Activated CD8-positive, alpha-beta memory T cell treated with anti-CD3 and anti-CD28 coated beads for 4 hours (primary cell): ENCODE measurements at regions not wholly inside any gene's neighbourhood (a gene's known extent, or its start where the extent isn't known, plus 50 kb on each side); places are given as distances from the start of the nearest gene placed in this dataset.
A peak's percentile ranks its signal among the peaks of the same experiment; 100 is the strongest.
"Not testable (repeated sequence)": the region's sequence is repeated elsewhere in the genome, so short reads cannot be mapped to it uniquely, and the experiment has no call there.

Experiments used
- DNase-seq, 2 donors: peaks; one replicate each; pipeline ENCODE4 v3.0.0-alpha.2; 2020; ENCODE audit warnings: low read depth in 2 of 2

- no peak for DNase-seq
Measured at GRCh38 chr2:235105821-235106359, 154.1 kb downstream of the SH3BP4 start.

- DNase-seq, result no peak
Measured at GRCh38 chr2:235106874-235107639, 155.2 kb downstream of the SH3BP4 start.

GRCh38 chr2:235107640-235107951 is 155.8 kb downstream of the SH3BP4 start:
- no peak for DNase-seq

- DNase-seq, result not testable (repeated sequence)
Measured at GRCh38 chr2:235109561-235109960, 157.7 kb downstream of the SH3BP4 start.

DNA sequence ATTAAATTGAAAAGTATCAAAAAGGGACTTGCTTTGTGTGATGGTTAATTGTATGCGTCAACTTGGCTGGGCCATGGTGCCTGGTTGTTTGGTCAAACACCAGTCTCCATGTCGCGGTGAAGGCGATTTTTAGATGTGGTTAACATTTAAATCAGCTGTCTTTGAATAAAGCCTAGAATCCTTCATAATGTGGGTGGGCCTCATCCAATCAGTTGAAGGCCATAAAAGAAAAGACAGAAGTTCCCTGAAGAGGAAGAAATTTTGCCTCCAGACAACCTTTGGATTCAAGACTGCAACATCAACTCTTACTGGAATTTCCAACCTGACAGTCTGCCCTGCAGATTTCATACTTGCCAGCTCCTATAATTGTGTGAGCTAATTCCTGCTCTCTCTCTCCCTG is 160.5 kb downstream of the SH3BP4 start:
- DNase-seq, result no peak

- DNase-seq, result no peak
Measured at GRCh38 chr2:235113854-235114253, 162.0 kb downstream of the SH3BP4 start.

- no peak for DNase-seq
Measured at GRCh38 chr2:235114286-235114685, 162.5 kb downstream of the SH3BP4 start.

- DNase-seq, result no peak
Measured at GRCh38 chr2:235115521-235115920, 163.7 kb downstream of the SH3BP4 start.

GRCh38 chr2:235116885-235117492 is 165.2 kb downstream of the SH3BP4 start:
- DNase-seq, result no peak

GRCh38 chr2:235126768-235127167 is 175.0 kb downstream of the SH3BP4 start:
- no peak for DNase-seq

DNA sequence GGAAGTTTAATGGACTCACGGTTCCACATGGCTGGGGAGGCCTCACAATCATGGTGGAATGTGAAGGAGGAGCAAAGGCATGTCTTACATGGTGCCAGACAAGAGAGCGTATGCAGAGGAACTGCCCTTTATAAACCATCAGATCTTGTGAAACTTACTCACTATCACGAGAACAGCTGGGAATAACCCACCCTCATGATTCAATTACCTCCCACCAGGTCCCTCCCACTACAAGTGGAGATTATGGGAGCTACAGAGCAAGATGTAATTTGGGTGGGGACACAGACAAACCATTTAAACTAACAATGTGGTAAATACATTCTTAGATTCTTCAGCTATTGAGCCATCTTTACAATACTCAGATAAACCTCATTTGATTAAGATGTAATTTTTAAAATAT is 176.1 kb downstream of the SH3BP4 start:
- no peak for DNase-seq

DNA sequence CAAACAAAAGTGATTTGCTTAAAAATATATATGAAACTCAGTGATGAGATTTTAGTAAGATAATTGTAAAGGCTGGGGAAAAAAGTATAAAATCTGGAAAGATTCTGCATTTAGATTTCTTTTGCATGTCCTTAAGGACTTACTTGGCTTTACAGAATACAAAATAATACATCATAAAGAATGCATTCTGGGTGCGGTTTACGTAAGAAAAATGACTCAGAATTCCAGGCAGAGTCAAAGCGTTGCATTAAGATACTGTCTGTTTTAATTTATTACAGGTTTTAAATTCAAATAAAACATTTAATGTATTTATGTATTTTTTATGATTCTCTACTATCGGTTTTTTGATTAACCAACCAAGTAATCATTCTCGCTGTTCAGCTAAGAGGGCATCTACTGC is 178.0 kb downstream of the SH3BP4 start:
- DNase-seq, result no peak

- DNase-seq, result no peak
Measured at GRCh38 chr2:235131334-235132305, 179.8 kb downstream of the SH3BP4 start.

DNA sequence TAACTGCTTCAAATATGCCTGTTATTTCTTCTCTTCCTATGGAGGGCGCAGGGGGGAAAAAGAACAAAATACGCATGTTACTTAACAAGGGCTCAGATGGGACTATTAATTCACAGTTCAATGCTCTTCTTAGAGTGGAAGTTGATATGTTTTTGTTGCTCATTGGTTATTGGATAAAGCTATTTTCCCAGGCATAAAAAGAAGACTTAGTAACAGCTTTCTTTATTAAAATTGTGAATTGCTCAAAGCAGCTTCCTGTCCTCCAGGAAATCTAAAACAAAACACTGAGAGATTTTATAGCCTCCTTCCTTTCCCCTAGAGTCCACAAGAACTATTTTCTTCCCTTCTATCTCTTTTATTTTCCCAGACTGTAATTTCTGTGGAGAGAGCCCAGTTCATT is 180.8 kb downstream of the SH3BP4 start:
- DNase-seq, result no peak

- no peak for DNase-seq
Measured at GRCh38 chr2:235133837-235134236, 182.0 kb downstream of the SH3BP4 start.

DNA sequence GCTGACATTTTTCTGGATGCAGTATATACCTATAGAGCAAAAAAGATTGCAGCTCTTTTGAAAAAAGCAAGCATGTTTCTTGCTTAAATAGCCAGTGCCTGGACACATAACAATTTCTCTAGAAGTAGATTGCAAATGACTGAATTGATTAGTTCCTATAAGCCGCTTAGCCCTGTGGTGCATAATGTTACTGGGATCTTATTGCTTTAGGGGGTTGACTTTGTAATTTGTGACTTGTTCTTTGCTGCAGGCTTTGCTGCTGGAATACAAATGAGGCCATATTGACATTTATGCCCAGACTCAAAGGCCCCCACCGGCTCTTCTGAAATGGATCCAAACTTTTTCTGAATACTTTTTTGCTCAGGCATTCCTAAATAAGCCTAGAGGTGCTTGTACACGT is 182.6 kb downstream of the SH3BP4 start:
- no peak for DNase-seq

- DNase-seq, result no peak
Measured at GRCh38 chr2:235135195-235135965, 183.6 kb downstream of the SH3BP4 start.

- peak in 1 of 2 donors; percentile 20 for DNase-seq
Measured at GRCh38 chr2:235135990-235136561, 184.3 kb downstream of the SH3BP4 start.

DNA sequence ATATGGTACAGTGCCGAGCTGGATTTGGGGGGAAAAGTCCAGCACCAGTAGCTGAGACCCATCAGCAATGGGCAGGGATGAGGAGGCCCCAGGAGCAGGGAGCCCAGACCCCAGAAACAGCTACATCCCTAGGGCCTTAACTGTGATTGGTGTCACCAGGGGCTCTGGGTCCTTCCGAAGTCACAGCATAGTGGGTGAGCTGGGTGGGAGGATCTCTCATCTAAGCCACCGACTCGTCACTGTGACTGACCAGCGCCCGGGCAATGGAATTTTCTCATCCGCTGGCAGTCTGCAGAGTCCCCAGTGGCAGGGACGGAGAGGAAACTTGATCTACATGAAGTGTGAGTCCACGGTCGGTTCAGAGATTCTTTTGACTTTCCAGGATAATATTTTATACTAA is 186.5 kb downstream of the SH3BP4 start:
- no peak for DNase-seq

GRCh38 chr2:235139956-235140800 is 188.4 kb downstream of the SH3BP4 start:
- no peak for DNase-seq
